MV-4-11 (cell line): ENCODE measurements at regions not wholly inside any gene's neighbourhood (a gene's known extent, or its start where the extent isn't known, plus 50 kb on each side); places are given as distances from the start of the nearest gene placed in this dataset.
A peak's percentile ranks its signal among the peaks of the same experiment; 100 is the strongest.
"Not testable (repeated sequence)": the region's sequence is repeated elsewhere in the genome, so short reads cannot be mapped to it uniquely, and the experiment has no call there.

Experiments
- DNase-seq: peaks from one replicate; lab custom pipeline; 2025; lab: John Stamatoyannopoulos, UW

DNA sequence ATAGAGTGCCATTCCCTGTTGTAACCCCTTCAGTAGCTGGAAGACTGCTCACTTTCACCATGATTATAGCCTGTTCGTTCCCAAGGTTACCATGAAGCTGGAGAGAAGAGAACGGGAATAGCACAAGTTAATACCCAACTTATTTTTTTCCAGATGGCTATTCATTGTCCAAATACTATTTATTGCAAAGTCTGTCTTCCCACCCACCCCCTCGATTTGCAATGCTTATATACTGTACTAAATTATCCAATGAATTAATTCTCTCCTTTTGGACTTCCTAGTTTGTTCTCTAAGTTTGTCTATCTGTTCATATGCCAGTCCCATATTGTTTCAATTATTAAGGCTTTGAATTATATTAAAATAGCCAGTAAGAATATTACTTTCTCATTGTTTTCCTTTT is 231.0 kb downstream of the RAB11FIP4 start:
- no peak for DNase-seq

DNA sequence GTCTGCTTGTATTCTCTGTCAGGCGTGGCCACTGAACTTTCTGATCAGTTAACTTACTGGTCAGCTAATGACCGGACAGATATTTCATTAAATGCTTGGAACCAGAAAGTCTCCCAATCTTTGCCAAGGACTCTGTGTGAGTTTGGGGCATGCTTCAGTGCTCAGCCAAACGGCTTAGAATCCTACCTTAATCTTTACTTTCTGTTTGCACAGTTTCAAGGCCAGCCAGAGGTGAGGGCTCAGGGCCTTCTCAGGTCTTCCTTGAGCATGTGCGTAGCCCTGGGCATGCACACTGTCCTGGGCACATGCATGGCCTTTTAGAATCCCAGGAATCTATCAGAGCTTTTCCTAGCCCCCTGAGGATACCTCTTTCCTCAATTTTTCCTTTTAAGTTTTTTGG is 230.1 kb downstream of the RAB11FIP4 start:
- no peak for DNase-seq

DNA sequence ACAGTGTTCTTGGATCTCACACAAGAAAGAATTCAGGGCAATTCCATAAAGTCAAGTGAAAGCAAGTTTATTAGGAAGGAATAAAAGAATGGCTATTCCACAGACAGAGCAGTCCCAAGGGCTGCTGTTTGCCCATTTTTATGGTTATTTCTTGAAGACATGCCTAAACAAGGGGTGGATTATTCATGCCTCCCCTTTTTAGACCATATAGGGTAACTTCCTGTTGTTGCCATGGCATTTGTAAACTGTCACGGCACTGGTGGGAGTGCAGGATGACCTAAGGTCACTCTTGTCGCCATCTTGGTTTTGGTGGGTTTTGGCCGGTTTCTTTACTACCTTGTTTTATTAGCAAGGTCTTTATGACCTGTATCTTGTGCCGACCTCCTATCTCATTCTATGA is 219.6 kb downstream of the RAB11FIP4 start:
- DNase-seq = not testable (repeated sequence)

DNA sequence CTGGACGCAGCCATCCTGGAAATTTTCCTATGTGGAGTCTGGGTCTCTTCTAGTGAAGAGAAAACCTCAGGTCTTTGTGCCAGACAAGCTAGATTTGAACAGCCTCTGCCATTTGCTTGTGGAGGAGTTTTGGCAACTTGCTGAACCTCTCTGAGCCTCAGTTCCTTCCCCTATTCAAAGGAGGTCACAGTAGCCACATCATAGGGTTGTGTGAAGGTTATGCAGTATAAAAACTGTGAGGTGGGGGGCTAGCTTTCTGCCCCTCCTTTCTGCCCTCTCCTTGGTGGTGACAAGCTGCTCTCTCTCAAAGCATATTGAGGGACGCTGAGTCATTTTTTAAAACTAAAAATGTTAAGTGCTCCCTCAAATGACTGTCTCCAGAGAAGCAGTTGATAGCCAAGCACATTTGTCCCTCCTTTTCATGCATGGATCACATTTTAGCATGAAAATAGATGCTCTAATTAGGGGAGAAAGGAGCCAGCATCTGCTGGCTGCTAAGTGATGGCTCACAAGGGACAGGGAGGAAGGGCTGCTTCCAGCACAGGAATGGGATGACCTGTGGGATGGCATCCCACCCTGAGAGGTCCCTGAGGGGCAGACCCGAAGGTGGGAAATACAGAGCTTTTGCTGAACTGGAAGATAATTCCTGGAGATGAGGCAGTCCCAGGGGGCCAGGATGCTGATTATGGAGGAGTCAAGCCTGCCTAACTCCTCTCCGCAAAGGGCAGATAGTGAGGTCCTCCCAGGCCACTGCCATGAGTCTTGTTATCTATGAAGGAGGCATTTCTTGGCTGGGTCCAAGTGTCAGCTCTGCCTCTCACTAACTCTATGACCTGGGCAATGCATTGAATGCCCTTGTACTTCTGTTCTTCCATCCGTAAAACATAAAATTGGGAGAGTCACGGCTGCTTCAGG is 218.8 kb downstream of the RAB11FIP4 start:
- DNase-seq = no peak

DNA sequence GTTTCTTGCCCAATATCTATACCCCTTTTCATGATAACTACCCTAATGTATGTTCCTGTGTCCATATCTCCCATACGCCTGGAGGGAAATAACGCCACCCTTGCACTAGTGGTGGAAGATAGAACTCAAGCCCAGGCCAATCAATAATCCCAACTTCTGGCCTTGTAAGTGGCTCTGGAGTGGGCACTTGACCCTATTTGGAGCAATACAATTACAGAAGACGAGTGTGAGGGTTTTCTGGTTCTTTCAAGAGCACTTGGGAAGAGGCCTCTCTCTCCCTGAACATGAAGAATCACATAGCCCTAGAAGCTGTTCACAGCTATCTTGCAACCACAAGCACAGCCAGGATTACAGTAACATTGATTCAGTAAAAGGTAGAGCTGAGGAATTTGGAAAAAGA is 217.9 kb downstream of the RAB11FIP4 start:
- DNase-seq = no peak

DNA sequence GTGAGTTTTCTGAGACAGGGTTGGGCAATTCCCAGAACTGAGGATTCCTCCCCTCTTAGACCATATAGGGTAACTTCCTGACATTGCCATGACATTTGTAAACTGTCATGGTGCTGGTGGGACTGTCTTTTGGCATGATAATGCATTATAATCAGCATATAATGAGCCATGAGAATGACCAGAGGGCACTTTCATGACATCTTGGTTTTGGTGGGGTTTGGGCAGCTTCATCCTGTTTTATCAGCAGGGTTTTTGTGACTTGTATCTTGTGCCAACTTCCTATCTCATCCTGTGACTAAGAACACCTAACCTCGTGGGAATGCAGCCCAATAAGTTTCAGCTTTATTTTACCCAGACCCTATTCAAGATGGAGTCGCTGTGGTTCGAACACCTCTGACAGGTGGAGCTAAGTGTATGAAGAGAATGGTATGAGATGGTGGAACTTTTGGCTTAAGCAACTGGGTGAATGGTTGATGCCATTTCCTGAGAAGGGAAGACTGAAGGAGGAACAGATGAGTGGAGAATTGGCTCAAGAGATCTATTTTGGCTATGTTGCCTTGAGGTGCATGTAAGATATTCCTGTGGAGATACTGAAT is 217.3 kb downstream of the RAB11FIP4 start:
- DNase-seq = no peak

DNA sequence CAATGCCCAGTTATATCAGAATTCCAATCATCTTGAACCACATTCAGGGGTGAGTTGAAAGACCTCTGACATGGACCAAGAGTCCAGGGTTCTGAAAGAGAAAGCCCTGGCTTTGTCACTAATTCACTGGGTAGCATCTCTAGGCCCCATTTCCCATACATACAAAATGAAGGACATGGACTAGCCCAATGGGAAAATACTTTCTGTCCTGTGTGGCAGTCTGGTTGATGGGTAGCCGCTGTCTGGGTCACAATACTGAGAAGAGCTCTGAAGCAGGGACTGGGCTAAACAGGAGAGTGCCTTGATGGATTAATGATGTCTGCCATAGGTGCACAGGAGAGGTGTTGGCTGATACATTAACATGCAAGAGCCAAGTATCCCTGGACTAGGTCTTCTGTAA is 214.3 kb downstream of the RAB11FIP4 start:
- DNase-seq = no peak

DNA sequence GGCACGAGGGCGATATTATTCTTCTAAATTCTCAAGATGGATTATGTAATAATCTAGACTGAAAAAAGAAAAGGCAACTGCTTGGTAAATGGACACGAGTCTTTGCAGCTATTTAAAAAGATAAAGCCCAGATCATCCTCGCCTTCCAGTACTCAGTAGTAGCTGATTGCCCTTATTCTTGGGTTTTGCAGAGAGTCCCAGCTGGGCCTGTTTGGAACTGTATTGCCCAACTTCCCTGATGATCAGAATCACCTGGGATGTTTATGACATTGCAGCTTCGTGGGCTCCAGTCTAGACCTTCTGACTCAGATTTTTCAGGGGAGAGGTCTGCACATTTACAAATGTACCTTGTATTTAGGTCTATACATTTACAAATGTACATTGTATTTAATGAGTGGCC is 213.5 kb downstream of the RAB11FIP4 start:
- DNase-seq = no peak

DNA sequence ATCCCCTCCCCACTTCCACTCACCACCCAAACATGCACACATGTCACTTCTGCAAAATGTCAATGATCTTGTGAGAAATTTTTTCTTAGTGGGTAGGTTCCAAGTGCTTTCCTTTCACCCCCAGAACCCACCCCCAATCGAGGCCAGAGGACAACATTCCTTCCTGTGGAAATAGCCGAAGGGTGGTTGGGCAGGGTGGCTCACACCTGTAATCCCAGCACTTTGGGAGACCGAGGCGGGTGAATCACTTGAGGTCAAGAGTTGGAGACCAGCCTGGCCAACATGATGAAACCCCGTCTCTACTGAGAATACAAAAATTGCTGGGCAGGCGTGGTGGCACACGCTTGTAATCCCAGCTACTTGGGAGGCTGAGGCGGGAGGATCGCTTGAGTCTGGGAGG is 208.7 kb downstream of the RAB11FIP4 start:
- not testable (repeated sequence) for DNase-seq

DNA sequence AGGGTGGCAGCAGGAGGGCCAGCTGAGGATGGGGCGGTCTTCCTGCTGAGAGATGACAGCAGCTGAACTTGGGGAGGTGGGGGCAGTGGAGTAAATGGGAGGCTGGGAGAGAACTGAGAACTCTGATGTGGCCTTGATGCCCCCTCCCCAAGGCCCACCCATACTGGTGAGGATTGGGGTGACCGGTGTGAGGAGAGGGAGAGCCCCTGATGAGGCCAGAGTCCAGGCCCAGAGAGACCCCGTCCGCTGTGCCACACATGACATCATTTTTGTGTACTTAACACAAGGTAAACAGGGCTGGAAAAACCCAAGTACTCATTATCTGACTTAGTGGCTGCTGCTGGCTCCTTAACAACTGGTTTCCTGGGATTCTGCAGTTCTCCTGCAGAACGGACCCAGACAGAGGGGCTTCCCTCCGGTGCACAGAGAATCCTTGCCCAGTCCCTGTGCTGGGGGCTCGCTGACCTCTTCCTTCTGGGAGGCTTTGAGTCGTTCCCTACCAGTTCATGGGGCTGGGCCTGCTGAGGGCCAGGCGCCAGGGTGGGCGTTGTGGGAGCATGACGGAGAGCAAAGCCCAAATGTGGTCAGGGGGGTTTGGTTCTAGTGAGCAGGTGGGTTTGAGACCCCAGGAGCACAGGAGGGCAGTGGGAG is 207.6 kb downstream of the RAB11FIP4 start:
- DNase-seq = no peak

DNA sequence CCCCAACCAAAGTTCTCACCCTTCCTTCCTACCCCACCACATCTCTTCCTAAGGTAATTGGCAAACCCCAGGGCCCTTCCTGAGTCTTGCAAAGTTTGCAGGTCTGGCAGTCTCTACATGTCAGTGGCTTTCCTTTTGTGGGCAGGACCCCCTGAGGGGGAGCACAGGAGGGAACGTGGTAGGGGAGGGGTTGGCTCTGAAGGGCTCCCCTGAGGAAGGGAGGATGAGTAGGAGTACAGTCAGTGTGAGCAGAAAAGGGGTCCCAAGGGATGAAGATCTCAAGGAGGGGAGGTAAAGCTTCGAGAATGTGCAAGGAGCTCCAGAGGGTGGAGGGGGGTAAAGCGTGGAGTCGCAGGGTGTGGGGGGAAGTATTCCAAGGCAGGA is 206.9 kb downstream of the RAB11FIP4 start:
- DNase-seq = no peak

DNA sequence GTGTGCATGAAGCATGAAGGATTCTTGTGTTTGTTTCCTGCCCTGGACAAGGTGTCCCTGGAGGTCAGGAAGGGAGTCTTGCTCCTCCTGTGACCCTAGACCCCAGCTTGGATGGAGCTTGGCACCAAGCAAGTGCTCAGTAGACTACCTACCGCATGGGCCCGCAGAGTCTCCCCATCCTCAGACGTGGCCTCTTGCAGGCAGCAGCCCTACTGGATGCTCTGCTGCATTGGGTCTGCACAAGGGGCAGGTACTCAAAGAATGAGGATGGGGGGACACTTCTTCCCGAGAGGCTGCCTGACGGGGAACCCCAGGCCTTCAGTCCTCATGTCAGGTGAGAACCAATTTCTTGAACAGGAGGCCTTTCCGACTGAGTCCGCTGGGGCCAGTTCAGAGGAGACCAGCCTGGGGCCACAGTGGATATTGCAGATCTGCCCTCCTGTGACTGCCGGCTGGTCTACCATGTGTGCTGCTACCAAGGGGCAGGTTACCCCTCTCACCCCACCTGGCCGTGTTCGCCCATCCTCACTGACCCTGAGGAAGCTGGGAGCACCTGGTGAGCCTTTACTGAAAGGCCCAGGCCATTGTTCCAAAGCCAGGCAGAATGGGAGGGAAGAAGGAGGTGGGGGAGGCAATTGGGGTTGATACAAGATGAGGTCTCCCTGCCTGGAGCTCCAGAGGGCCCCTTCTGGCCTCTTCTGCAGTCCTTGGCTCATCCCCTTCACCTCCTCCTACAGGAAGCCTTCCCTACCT is 206.3 kb downstream of the RAB11FIP4 start:
- DNase-seq = no peak

DNA sequence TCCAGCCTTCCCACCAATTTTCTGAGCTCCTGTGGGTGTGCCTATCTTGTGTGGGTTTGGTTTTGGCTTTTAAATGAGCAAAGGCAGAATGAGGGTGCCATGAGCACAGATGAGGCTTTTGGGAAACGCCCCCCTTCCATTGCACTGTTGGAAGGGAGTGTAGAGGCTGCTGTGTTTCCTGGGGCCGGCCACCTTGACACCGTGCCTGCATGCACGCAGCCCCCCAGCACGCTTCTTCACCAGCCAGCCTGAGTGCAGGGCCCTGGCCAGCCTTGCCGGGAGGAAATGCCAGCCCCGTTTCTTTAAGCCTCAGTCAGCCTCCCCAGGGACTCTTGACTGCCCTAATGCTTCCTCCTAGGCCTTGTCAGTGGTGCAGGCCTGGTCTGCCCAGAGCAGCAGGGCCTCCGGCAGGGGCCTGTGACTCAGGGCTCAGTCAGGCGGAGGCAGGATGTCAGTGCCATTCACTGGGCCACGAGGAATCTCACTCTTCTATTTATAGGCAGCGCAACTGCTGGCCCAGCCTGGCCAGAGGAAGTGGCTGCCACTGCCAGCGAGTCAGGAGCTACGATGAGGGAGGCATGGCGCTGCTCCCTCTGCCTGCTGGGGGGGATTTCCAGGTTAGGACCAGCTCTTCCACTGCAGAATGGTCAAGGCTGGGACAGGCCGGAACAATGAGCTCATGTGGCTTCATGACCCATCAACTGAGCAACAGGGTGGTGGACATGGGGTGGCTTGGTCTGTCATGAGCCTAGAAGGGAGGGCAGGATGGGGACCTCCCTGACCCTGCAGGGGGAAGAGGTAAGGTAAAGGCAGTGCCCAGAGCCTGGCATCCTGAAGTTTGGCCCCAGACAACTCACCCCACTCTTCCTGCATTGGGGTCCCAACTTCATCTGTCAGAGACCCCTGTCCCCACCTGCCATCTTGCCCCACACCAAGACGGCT is 205.2 kb downstream of the RAB11FIP4 start:
- peak; percentile 96 for DNase-seq

DNA sequence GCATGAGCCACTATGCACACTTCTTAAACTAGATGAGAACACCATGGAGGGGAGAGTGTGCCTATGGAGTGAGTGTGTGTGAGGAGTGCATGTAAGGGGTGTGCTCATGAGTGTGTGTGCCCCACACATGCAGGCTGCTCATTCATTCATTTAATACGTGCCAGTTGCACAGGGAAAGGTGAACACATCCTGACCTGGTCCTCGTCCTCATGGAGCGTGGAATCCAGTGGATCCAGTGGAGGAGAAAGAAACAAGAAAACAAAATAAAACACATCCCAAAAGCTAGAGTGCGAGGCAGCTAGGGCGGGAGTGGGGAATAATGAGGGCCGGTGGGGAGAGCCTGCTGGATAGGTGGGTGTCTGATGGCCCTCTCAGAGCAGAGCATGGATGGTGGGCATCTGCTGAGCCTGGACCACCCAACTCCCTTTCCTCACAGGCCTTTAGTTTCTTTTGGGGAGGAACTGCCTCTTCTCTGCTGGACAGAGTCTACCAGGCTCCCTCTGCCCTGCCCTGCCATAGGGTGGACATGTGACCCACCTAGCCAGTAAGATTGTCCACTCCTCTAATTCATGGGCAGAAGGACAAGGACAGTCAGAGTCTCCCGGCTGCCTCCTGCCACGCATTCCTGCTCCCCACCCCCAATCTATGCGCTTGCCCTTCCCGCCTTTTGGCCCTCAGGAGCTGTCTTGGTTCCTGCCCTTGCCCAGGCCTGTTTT is 204.3 kb downstream of the RAB11FIP4 start:
- DNase-seq = no peak

DNA sequence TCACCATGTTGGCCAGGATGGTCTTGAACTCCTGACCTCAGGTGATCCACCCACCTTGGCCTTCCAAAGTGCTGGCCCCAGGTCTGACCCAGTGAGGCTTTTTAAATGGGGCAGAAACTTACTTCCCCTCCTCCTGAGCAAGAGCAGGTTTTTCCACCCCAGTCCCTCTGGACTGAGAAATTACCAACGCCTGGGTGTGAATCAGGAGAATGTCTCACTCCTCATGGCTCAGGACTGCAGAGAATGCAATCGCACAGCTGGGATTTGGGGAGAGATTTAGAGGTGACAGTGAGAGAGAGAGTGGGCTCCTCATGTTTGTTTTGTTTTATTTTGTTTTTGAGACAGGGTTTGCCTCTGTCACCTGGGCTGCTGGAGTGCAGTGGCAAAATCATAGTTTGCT is 203.6 kb downstream of the RAB11FIP4 start:
- DNase-seq = no peak

DNA sequence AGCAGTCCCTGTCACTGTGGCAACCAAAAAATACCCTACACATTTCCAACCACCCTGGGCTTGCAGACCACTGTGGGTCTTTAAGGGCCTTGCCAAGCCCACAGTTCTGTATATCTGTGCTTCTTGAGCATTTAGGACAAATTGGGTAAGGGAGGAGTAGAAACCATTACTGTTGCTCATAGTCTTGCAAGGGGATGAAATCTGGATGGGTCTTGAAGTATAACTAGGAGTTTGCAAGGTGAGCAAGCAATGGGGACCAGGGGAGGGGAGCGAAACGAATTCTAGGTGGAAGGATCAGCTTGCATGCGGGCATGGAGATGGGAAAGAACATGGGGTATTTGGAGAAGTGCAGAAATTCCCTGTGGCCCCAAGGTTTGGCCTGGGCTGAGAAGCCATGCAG is 202.9 kb downstream of the RAB11FIP4 start:
- no peak for DNase-seq

DNA sequence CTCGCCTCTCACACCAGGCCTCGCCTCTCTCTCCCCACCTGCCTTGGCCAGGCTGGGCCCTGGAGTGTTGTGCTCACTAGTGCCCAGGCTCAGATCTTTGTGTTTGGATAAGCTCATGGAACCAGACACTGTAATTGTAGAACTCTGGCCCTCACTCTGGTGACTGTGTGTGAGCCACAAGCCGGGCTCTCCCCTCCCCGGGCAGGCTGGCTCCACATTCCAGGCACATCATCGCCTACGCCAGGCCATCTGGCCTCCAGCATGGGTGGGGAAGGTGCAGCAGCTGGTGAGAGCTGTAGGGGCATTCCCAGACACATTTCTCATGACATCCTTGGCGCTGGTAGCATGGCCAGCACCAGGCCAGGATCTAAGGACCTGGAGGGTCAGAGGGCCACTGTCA is 202.3 kb downstream of the RAB11FIP4 start:
- no peak for DNase-seq

DNA sequence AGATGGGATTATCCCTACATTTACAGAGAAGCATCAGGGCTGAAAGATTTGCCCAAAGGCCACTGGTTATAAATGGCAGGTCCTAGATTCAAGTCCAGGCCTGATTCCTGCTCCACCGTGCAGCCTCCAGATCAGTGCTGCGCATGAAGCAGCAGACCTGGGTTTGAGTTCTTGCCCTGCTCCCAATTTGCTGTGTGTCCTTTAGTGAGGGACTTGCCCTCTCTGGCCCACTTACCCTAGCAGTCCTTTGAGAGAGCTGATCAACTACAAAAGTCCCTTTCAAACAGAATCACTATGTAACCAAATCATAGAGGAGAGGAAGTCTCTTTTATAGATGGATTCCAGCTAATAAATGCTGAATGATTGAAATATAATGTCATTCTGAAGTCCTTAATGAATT is 200.4 kb downstream of the RAB11FIP4 start:
- no peak for DNase-seq

DNA sequence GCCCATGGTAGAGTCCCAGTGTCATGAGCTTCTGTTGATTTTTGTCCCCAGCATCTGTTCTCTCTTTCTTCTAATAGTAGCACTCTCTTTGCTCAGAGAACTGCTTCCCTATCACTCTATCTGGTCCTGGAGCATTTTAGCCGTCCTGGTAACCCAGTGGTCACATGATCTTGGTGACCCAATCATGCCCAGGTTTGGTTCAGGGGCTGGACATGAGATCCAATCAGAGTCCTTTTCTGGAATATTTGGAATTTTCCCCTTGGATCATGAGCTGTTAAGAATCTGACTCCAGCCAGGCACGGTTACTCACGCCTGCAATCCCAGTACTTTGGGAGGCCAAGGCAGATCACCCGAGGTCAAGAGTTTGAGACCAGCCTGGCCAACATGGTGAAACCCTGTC is 197.0 kb downstream of the RAB11FIP4 start:
- DNase-seq = no peak

DNA sequence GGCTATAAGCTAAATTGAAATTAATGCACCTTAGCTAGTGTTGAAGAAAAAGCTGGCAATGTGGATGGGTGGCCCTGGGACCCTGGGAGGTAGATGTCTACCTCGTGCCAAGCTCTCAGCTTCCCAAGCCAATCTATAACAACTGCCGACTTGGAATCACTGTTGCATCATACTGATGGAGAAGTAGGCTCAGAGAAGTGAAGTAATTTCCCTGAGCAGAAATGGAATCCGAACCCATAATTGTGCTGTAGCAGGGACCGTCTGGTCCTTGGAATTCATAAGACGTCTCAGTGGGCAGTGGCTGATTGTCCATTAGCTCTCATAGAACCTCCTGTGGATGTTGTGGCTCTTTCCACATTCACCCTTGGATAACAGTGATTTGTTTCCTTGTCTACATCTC is 196.6 kb downstream of the RAB11FIP4 start:
- DNase-seq = no peak
